SK-N-MC (cell line): ENCODE measurements at regions not wholly inside any gene's neighbourhood (a gene's known extent, or its start where the extent isn't known, plus 50 kb on each side); places are given as distances from the start of the nearest gene placed in this dataset.

ENCODE experiments used
- EZH2 ChIP-seq: fragments of 200-600 bp; sonication (generic); IDR thresholded peaks from one replicate; pipeline ENCODE4 v1.6.1; 2017; ENCODE audit warnings: antibody characterized with exemption
- FOXP2 ChIP-seq: optimal IDR thresholded peaks from 2 replicates; pipeline ENCODE3; 2011; ENCODE audit warnings: mild to moderate bottlenecking, moderate library complexity; ENCODE audit not compliant: insufficient read depth; ENCODE audit errors: extremely low read length, control extremely low read depth
- POLR2AphosphoS5 ChIP-seq: IDR thresholded peaks from 2 replicates; pipeline ENCODE4 v1.6.1; 2012; ENCODE audit warnings: mild to moderate bottlenecking, low read depth, low read length, borderline replicate concordance

GRCh38 chr3:31147550-31147949 is 253.1 kb upstream of the GADL1 start:
- TF ChIP-seq EZH2: no peak
- no peak for TF ChIP-seq POLR2AphosphoS5
- no peak for TF ChIP-seq FOXP2
